AG10803 (cell line): ENCODE measurements at regions not wholly inside any gene's neighbourhood (a gene's known extent, or its start where the extent isn't known, plus 50 kb on each side); places are given as distances from the start of the nearest gene placed in this dataset.
A peak's percentile ranks its signal among the peaks of the same experiment; 100 is the strongest.

Source experiments
- DNase-seq: peaks from one replicate; pipeline ENCODE4 v3.0.0; 2010; ENCODE audit warnings: low read depth
- H3K4me3 ChIP-seq: 2 replicates; pipeline ENCODE4 v1.5.1; 2011; ENCODE audit warnings: mild to moderate bottlenecking, low read length, control low read depth
- TF ChIP-seq, protein P1 (sequence below): conservative IDR thresholded peaks from 2 replicates; pipeline ENCODE4 v1.5.1; 2011; ENCODE audit warnings: mild to moderate bottlenecking, low read length, control low read depth, inconsistent platforms

DNA sequence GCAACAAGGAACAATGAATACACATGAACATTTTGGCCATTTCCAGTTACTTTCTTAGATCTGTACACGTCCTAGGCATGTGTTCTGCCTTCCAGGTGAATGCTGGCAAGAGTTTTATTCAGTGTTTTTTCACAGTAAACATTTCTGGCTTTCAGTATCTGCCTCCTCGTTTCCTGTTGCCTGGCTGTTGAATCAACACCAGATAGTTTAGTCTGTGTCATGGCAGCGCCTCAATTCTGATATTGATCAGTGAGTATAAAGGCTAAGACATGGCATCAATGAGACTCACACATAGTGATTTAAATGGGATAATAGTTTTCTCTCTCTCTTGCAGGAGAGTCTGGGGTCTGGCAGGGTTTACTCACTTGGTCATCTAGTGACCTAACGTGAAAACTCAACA is 266.9 kb upstream of the SLCO3A1 start:
- no peak overlapping the region for H3K4me3 ChIP-seq
- TF ChIP-seq, protein P1, sequence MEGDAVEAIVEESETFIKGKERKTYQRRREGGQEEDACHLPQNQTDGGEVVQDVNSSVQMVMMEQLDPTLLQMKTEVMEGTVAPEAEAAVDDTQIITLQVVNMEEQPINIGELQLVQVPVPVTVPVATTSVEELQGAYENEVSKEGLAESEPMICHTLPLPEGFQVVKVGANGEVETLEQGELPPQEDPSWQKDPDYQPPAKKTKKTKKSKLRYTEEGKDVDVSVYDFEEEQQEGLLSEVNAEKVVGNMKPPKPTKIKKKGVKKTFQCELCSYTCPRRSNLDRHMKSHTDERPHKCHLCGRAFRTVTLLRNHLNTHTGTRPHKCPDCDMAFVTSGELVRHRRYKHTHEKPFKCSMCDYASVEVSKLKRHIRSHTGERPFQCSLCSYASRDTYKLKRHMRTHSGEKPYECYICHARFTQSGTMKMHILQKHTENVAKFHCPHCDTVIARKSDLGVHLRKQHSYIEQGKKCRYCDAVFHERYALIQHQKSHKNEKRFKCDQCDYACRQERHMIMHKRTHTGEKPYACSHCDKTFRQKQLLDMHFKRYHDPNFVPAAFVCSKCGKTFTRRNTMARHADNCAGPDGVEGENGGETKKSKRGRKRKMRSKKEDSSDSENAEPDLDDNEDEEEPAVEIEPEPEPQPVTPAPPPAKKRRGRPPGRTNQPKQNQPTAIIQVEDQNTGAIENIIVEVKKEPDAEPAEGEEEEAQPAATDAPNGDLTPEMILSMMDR = no peak
- DNase-seq = no peak

DNA sequence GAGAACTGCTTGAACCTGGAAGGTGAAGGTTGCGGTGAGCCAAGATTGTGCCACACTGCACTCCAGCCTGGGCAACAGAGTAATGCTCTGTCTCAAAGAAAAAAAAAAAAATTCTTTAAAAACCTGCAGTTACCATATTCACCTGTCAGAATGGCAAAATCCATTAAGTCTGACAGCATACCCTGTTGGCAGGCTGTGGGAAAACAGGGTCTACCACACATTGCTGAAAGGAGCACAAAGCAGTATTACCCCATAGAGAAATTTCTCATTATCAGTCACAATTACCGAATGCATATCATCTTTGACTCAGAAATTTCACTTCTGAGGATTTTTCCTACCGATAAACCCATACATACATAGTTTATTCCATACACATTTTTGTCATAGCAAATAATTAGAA is 264.1 kb upstream of the SLCO3A1 start:
- TF ChIP-seq, protein P1 = no peak
- H3K4me3 ChIP-seq = no peak overlapping the region
- no peak for DNase-seq

DNA sequence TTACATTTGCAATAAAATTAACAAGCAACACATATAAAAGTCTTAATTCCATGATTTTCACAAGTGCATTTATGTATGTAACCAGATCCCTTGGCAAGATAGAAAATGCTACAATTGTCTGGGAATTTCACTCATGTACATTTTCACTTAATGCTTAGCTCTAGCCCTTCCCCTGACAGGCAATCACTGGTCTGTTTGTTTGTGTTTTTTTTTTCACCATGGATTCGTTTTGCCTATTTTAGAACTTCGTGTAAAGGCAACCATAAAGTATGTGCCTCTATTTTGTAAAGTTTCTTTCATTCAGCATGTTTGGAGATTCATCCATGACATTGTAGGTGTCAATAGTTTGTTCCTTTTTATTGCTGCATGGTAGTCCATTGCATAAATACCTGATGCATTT is 260.9 kb upstream of the SLCO3A1 start:
- TF ChIP-seq, protein P1 = no peak
- no peak overlapping the region for H3K4me3 ChIP-seq
- no peak for DNase-seq

DNA sequence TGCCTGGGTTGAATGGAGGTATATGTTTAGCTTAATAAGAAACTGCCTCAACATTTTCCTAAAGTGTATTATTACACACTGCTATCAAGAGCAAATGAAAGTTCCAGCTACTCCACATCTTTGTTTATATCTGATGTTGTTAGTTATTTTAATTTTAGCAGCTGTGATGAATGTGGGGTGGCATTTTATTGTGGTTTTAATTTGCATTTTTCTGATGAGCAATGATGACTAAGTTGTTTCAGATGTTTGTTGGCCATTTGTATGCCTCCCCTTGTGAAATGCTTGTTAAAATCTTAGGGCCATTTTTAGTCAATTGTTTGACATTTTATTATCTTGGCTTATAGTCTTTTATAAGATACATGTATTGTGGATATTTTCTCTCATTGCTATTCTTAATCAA is 260.4 kb upstream of the SLCO3A1 start:
- H3K4me3 ChIP-seq = no peak overlapping the region
- peak; percentile 48 for DNase-seq
- TF ChIP-seq, protein P1 = no peak

DNA sequence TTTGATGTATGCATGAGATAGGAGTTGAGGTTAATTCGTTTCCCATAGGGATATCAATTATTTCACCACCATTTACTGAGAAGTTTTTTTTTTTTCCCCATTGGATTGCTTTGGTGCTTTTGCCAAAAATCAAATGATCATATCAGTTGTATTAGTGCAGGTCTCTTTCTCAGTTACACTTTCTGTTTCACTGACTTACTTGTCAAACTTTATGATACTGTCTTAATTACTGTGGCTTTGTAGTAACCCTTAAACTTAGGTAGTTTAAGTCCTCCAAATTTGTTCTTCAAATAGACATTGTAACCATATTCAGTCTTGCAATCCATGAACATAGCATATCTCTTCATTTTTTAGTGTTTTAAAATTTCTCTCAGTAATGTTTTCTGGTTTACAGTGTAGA is 259.9 kb upstream of the SLCO3A1 start:
- no peak overlapping the region for H3K4me3 ChIP-seq
- DNase-seq = no peak
- TF ChIP-seq, protein P1 = no peak

DNA sequence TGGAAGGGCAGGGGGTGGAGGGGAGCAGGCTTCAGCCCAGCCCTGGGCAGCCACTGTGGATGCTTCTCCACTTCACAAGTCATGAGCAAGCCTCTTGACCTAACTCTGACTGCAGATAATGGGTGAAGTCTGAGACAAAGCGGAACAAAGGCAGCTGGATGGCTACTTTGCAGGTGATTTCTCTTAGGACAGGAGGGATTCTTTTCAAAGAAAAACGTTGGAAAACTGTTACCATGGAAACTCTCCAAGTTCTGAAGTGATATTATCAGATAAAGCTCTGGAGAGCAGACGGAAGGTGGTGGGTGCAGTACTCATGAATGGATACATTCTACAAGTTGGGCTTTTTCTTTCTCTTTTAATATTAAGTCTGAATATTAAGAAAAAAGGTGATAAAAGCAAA is 254.2 kb upstream of the SLCO3A1 start:
- no peak overlapping the region for H3K4me3 ChIP-seq
- TF ChIP-seq, protein P1 = no peak
- DNase-seq = no peak

DNA sequence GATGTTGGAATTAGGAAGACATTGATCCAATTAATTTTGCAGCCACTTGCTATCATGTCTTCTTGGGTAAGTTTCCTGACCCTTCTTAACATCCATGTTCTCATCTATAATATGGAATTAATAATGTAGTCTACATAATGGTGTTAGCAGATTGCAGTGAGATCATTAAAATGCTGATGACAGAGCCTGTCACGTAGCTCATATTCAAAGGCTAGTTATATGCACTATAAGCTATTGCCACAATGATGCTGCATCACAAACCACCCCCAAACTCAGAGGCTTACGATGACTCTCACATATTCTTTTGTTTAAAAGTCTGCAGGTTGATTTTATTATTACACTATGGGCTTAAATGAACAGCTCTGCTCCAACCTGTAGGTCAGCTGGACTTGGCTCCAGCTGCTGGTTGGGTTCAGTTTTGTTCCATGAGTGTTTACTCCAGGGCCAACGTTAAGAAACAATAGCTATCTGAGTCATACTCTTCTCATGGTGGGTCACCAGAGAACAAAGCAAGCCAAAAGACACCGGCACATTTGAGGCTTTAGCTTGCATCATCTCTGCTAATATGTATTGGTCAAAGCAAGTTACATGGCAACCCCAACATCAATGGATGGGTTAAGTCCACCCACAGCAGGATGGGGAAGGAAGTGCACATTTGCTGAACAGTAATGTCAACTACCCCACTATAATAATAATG is 250.0 kb upstream of the SLCO3A1 start:
- no peak overlapping the region for H3K4me3 ChIP-seq
- TF ChIP-seq, protein P1 = no peak
- peak; percentile 2 for DNase-seq
